LNCAP (cell line): ENCODE measurements at regions not wholly inside any gene's neighbourhood (a gene's known extent, or its start where the extent isn't known, plus 50 kb on each side); places are given as distances from the start of the nearest gene placed in this dataset.

Source experiments
- CTCF ChIP-seq: fragments of 450-650 bp; IDR thresholded peaks from 2 replicates; pipeline ENCODE4 v1.5.1; 2017; ENCODE audit warnings: mild to moderate bottlenecking

DNA sequence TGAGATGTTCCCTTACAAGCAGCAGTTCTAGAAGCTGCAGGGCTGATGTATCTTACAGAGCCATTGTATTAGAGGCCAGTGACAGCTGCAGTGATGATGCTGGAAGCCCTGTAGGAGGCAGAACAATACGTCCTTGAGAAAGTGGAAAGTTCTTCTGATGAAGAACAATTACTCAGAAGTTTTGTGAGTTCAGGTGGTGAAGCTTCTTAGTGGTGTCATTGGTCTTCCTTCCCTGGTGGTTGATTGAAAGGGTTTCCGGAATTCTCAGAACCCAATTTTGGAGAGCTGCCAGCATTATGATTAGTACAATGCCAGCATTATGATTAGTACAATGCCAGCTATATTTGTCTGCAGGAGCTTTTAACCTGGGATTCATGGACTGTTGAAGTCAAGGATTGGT lies 356.4 kb downstream of the MFSD1 start:
- TF ChIP-seq CTCF, result no peak

- no peak for TF ChIP-seq CTCF
These were observed 356.9 kb downstream of the MFSD1 start for GRCh38 chr3:159158801-159159200.

GRCh38 chr3:159159546-159159945 lies 357.7 kb downstream of the MFSD1 start:
- no peak for TF ChIP-seq CTCF

DNA sequence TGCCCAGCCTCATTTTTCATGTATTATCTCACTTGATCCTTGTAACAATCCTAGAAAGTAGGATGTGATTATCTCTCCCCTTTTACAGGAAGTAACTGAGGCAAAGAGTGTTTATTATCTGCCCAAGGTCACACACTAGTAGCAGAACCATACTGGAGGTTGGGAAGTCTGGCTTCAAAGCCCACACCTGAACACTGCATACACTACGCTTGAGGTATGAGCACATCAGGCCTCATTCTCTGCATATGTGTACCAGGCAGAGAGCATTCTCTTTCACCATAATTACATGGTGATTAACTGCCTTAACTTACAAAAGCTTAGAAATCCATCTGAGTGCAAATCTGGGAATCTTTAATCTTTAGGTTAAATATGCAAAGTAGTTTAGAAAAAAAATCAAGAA lies 361.8 kb downstream of the MFSD1 start:
- no peak for TF ChIP-seq CTCF

DNA sequence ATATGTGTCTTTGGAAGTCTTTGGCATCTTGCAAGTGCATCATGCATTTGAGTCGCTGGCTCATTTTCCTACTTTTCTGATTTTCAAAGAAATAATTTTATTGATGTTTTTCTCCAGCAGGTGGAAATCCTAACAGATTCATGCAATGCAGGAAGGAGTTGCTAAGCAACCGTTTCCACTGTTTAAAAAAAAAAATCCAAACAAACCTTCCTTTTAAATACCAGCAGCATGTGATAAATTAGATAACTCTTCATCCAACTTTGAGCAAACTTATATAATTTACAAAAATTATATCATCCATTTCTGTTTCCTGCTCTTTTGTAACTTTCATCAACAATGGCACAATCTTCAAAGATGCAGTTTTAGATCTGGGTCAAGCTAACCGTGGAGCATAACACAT lies 364.1 kb downstream of the MFSD1 start:
- TF ChIP-seq CTCF, result no peak

- no peak for TF ChIP-seq CTCF
These were observed 365.2 kb downstream of the MFSD1 start for GRCh38 chr3:159166899-159167586.

- TF ChIP-seq CTCF, result no peak
These were observed 366.9 kb downstream of the MFSD1 start for GRCh38 chr3:159168788-159169187.

DNA sequence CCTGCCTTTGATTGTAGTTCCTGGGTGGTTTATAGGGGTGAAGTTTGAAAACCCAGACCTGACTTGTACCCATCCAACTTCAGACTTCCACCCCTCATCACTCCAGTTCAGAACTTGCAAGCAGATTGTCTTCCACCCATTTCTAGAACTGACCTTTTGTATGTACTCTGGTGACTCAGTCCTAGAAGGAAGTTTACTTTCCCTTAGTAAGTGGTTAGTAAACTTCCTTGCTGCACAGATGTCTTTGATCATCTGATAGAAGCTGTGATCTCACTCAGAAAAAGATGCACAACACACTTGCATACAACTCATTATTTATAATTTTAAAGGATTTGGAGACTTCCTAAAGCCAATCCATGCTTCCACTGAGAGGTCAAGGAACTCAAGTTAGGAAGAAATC lies 368.0 kb downstream of the MFSD1 start:
- TF ChIP-seq CTCF, result no peak
